Mesothelial cell of epicardium (in vitro differentiated cells): ENCODE measurements at regions not wholly inside any gene's neighbourhood (a gene's known extent, or its start where the extent isn't known, plus 50 kb on each side); places are given as distances from the start of the nearest gene placed in this dataset.

Source experiments
- DNase-seq, 2 experiments: peaks; one replicate each; pipeline ENCODE4 v3.0.0; 2021; ENCODE audit warnings: low spot score in 2 of 2; ENCODE audit not compliant: unreplicated experiment in 2 of 2
- H3K27ac Mint-ChIP-seq: 2 replicates; pipeline ENCODE4 v1.8.0; 2021; ENCODE audit warnings: mixed read lengths
- H3K27me3 Mint-ChIP-seq: 2 replicates; pipeline ENCODE4 v1.8.0; 2021; ENCODE audit warnings: low read depth, mixed read lengths
- H3K36me3 Mint-ChIP-seq: 2 replicates; pipeline ENCODE4 v1.8.0; 2021; ENCODE audit warnings: mixed read lengths
- H3K4me1 Mint-ChIP-seq: 2 replicates; pipeline ENCODE4 v1.8.0; 2021; ENCODE audit warnings: mixed read lengths
- H3K4me3 Mint-ChIP-seq: 2 replicates; pipeline ENCODE4 v1.8.0; 2021; ENCODE audit warnings: mild to moderate bottlenecking, moderate library complexity, mixed read lengths
- H3K9me3 Mint-ChIP-seq: 2 replicates; pipeline ENCODE4 v1.8.0; 2021; ENCODE audit warnings: mixed read lengths
- CTCF ChIP-seq: fragments of 200-600 bp; sonication (generic); IDR thresholded peaks from one replicate; pipeline ENCODE4 v1.5.0; 2021; ENCODE audit warnings: antibody characterized with exemption; ENCODE audit not compliant: unreplicated experiment

- Mint-ChIP-seq H3K4me3 (no peak overlapping the region), H3K36me3 (no peaks in the 10 kb centered on the region), H3K4me1 (peaks cover 4% of the 10 kb centered on the region), H3K27ac (peak overlapping the region; percentile 83), H3K27me3 (no peaks in the 10 kb centered on the region), H3K9me3 (peaks cover 3% of the 10 kb centered on the region)
- DNase-seq: no peak
- no peak for TF ChIP-seq CTCF
Measured at GRCh38 chr11:97963528-97964331, 1057.0 kb upstream of the CNTN5 start.

- no peak for TF ChIP-seq CTCF
- peaks cover 3% of the 10 kb centered on the region for H3K9me3 Mint-ChIP-seq
- no peaks in the 10 kb centered on the region for H3K27me3 Mint-ChIP-seq
- DNase-seq: no peak
- H3K4me1 Mint-ChIP-seq: peaks cover 4% of the 10 kb centered on the region
- peak overlapping the region; percentile 83 for H3K27ac Mint-ChIP-seq
- no peaks in the 10 kb centered on the region for H3K36me3 Mint-ChIP-seq
- no peak overlapping the region for H3K4me3 Mint-ChIP-seq
Measured at GRCh38 chr11:97964332-97965004, 1056.3 kb upstream of the CNTN5 start.

- H3K36me3 Mint-ChIP-seq: no peaks in the 10 kb centered on the region
- peaks cover 3% of the 10 kb centered on the region for H3K9me3 Mint-ChIP-seq
- no peaks in the 10 kb centered on the region for H3K27me3 Mint-ChIP-seq
- peaks cover 4% of the 10 kb centered on the region for H3K4me1 Mint-ChIP-seq
- H3K4me3 Mint-ChIP-seq: no peak overlapping the region
- no peak for TF ChIP-seq CTCF
- H3K27ac Mint-ChIP-seq: no peak overlapping the region
- DNase-seq: no peak
Measured at GRCh38 chr11:97965849-97966646, 1054.7 kb upstream of the CNTN5 start.

GRCh38 chr11:97966901-97967300 lies 1053.8 kb upstream of the CNTN5 start:
- no peaks in the 10 kb centered on the region for H3K36me3 Mint-ChIP-seq
- H3K27ac Mint-ChIP-seq: no peak overlapping the region
- peaks cover 4% of the 10 kb centered on the region for H3K4me1 Mint-ChIP-seq
- no peak overlapping the region for H3K4me3 Mint-ChIP-seq
- no peaks in the 10 kb centered on the region for H3K27me3 Mint-ChIP-seq
- TF ChIP-seq CTCF: no peak
- peaks cover 3% of the 10 kb centered on the region for H3K9me3 Mint-ChIP-seq
- DNase-seq: no peak

- Mint-ChIP-seq H3K27ac (no peak overlapping the region), H3K27me3 (no peaks in the 10 kb centered on the region), H3K36me3 (no peaks in the 10 kb centered on the region), H3K4me1 (peaks cover 4% of the 10 kb centered on the region), H3K4me3 (no peak overlapping the region), H3K9me3 (peaks cover 3% of the 10 kb centered on the region)
- no peak for TF ChIP-seq CTCF
- no peak for DNase-seq
Measured at GRCh38 chr11:97968071-97968470, 1052.7 kb upstream of the CNTN5 start.
